ENCODE measurements at regions not wholly inside any gene's neighbourhood (a gene's known extent, or its start where the extent isn't known, plus 50 kb on each side); places are given as distances from the start of the nearest gene placed in this dataset.

GRCh38 chr5:51326844-51327243, 56.4 kb upstream of the ISL1 start:
- no peak for TF ChIP-seq CTCF (conservative IDR thresholded peaks at IDR 0.05; ENCODE audit: low read depth, low read length)
- no peak for TF ChIP-seq EZH2 (IDR thresholded peaks at IDR 0.05; ENCODE audit: borderline replicate concordance, low read depth, low read length, poor library complexity, severe bottlenecking)
